Pancreas (tissue), 10 donors: ENCODE measurements at regions not wholly inside any gene's neighbourhood (a gene's known extent, or its start where the extent isn't known, plus 50 kb on each side); places are given as distances from the start of the nearest gene placed in this dataset.

Source experiments
- ATAC-seq, 4 donors: fragments of 200-7000 bp; cut with Tn5 transposase; one replicate each; pipeline versions ENCODE4 v1.8.0 to v1.9.1; 2020; ENCODE audit warnings: mild to moderate bottlenecking in 4 of 4, moderate library complexity in 4 of 4
- DNase-seq, 6 donors: peaks; one replicate each; pipeline ENCODE4 v3.0.0-alpha.2; 2020
- FAIRE-seq: peaks from 2 replicates; lab custom pipeline; 2012; peaks lifted over from hg19 to GRCh38; lab: Jason Lieb, UNC
- H3K27ac ChIP-seq, 4 donors: fragments of 200-600 bp; sonication (generic); 1 replicate in 3 of 4; 2 replicates in 1 of 4; pipeline versions ENCODE4 v1.5.0 to v1.8.0; 2020
- H3K27me3 ChIP-seq, 4 donors: fragments of 200-600 bp; one replicate each; pipeline ENCODE4 v1.8.0; 2021
- H3K36me3 ChIP-seq, 3 donors: fragments of 200-600 bp; sonication (generic) in 1 of 3; one replicate each; pipeline versions ENCODE4 v1.5.0 to v1.8.0; 2020 to 2021
- H3K4me1 ChIP-seq, 3 donors: fragments of 200-600 bp; one replicate each; pipeline ENCODE4 v1.8.0; 2021
- H3K4me3 ChIP-seq, 4 donors: fragments of 200-600 bp; sonication (generic) in 2 of 4; one replicate each; pipeline versions ENCODE4 v1.5.0 to v1.8.0; 2020 to 2021
- H3K9me3 ChIP-seq, 4 donors: fragments of 200-600 bp; one replicate each; pipeline ENCODE4 v1.8.0; 2021
- CTCF ChIP-seq, 4 donors: fragments of 200-600 bp; sonication (generic) in 3 of 4; IDR thresholded peaks; one replicate each; pipeline versions ENCODE4 v1.5.0 to v1.8.0; 2021; ENCODE audit warnings: antibody characterized with exemption in 4 of 4
- WGBS, 2 donors: extraction: QIAGEN DNeasy Blood & Tissue Kit; methylation state at CpG; one replicate each; pipeline ENCODE4 v1.1.7; 2013; 5-methylcytosine and 5-hydroxymethylcytosine counted together
- intact Hi-C, 3 donors: fragments of 100-400 bp; cut with DNase I; formaldehyde crosslinking; loops; one replicate each; pipeline versions ENCODE4 v1.11.1 to v1.14.2; 2022
- donor health status: healthy with polysubstance abuse.
- donor health status: DM: no; HTN: no; CAD: no; lungs with moderate emphysema.
- donor health status: DM: no; HTN: no; CAD: no.
- donor health status: control.
- donor health status: control.
- donor health status: Bipolar disorder and iron deficiency.
- donor health status: DM: yes; HTN: yes; CAD: no.
- donor health status: DM: no; HTN: no; CAD: no.
- donor health status: DM: no; HTN: no; CAD: no.
- donor health status: DM: yes; HTN: yes; CAD: no.

GRCh38 chr2:57075226-57075625 lies 891.4 kb downstream of the CCDC85A start:
- no peak for FAIRE-seq
- TF ChIP-seq CTCF (IDR thresholded peaks at IDR 0.05): no peak

GRCh38 chr2:57080035-57080434 lies 896.2 kb downstream of the CCDC85A start:
- ATAC-seq (no peak), DNase-seq (no peak), FAIRE-seq (no peak)
- intact Hi-C loops: no loop called here
- no peaks in the 10 kb centered on the region for H3K4me1 ChIP-seq
- no peak overlapping the region for H3K27ac ChIP-seq
- H3K4me3 ChIP-seq: no peak overlapping the region
- no peak for TF ChIP-seq CTCF (IDR thresholded peaks at IDR 0.05)
- H3K27me3 ChIP-seq: no peaks in the 10 kb centered on the region
- H3K36me3 ChIP-seq: no peaks in the 10 kb centered on the region
- H3K9me3 ChIP-seq: no peaks in the 10 kb centered on the region

More at GRCh38 chr2:57075226-57075625, 891.4 kb downstream of the CCDC85A start:
- ATAC-seq: no peak
- Histone ChIP-seq H3K4me3 (no peak overlapping the region), H3K27me3 (no peaks in the 10 kb centered on the region), H3K36me3 (no peaks in the 10 kb centered on the region), H3K4me1 (no peaks in the 10 kb centered on the region), H3K27ac (no peak overlapping the region), H3K9me3 (no peaks in the 10 kb centered on the region)
- DNase-seq: no peak
- intact Hi-C loops: no loop called here

GRCh38 chr2:57084697-57085281 lies 901.0 kb downstream of the CCDC85A start:
- Histone ChIP-seq H3K4me1 (no peaks in the 10 kb centered on the region), H3K27ac (no peak overlapping the region), H3K36me3 (no peaks in the 10 kb centered on the region), H3K4me3 (no peak overlapping the region), H3K27me3 (no peaks in the 10 kb centered on the region), H3K9me3 (no peaks in the 10 kb centered on the region)
- intact Hi-C loops: no loop called here
- ATAC-seq (no peak), DNase-seq (peak in 2 of 6 donors; percentile 17 to 67), FAIRE-seq (no peak)
- no peak for TF ChIP-seq CTCF (IDR thresholded peaks at IDR 0.05)
- WGBS, 2 donors: 90 to 91% methylated on average over 21 of the region's 21 CpGs

GRCh38 chr2:57093020-57093419 lies 909.2 kb downstream of the CCDC85A start:
- Histone ChIP-seq H3K27ac (no peak overlapping the region), H3K4me3 (no peak overlapping the region), H3K4me1 (no peaks in the 10 kb centered on the region), H3K9me3 (no peaks in the 10 kb centered on the region), H3K27me3 (no peaks in the 10 kb centered on the region), H3K36me3 (no peaks in the 10 kb centered on the region)
- ATAC-seq (no peak), FAIRE-seq (no peak), DNase-seq (no peak)
- intact Hi-C loops: no loop called here
- no peak for TF ChIP-seq CTCF (IDR thresholded peaks at IDR 0.05)

- ATAC-seq (no peak), DNase-seq (no peak), FAIRE-seq (no peak)
- no peak overlapping the region for H3K4me3 ChIP-seq
- intact Hi-C loops: no loop called here
- no peaks in the 10 kb centered on the region for H3K9me3 ChIP-seq
- no peaks in the 10 kb centered on the region for H3K4me1 ChIP-seq
- H3K27me3 ChIP-seq: no peaks in the 10 kb centered on the region
- no peak for TF ChIP-seq CTCF (IDR thresholded peaks at IDR 0.05)
- H3K36me3 ChIP-seq: no peaks in the 10 kb centered on the region
- no peak overlapping the region for H3K27ac ChIP-seq
- WGBS, 2 donors: 72 to 88% methylated on average over 1 of the region's 1 CpG
These were observed 914.1 kb downstream of the CCDC85A start for GRCh38 chr2:57097855-57098254.
